ENCODE measurements at regions not wholly inside any gene's neighbourhood (a gene's known extent, or its start where the extent isn't known, plus 50 kb on each side); places are given as distances from the start of the nearest gene placed in this dataset.

DNA sequence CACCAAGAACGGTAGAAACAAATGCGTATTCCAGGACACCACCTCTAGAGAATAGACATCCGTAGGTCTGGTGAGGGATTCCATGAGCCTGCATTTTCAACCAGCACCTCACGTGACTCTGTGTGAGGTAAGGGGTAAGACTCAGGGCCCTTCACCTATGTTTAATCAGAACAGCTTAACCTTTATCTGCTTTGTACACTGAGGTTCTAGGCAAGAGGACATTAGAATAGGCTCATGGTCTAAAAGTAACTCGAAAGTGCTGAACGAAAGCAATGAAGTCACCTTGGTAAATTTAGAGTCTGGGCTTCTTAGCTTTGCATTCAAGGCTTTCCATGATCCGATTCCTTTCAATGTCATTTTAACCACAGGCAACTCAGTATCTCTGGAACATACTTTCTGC lies 270.5 kb upstream of the CADM1 start:
- no peak for DNase-seq

DNA sequence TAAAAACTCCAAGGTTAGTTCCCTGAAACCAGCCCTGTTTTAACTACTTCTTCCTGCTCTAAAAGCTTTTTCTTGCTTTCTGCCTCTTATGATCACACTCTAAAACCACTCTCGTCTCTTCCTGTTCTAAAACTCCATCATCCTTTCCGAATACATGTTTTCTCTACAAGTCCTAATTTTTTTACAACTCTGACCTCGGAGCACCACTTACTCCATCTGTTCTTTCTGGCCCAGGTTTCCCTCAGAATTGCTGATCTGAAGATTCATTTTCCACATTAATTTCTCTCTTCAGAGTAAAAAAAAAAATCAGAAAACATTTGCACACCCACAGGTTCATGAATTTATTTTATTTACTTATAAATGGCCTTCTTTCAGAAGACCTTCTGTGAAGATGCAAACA lies 265.7 kb upstream of the CADM1 start:
- DNase-seq: no peak

DNA sequence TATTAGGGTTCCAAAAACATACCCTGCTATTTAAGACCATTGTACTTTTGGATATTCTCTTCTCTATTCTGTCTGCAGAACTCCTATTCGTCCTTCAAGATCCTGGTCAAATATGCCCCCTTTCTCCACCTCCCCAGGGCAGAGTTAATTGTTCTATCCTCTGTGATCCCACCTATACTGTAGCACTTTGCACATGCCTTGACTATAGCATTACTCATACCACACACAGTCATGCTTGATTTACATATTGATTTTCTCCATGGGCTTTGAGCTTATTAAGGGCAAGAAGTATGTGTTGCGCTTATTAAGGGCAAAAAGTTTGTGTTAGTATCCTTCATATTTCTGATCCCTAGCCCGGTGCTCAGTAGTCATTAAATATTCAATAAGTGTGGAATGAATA lies 263.7 kb upstream of the CADM1 start:
- no peak for DNase-seq

DNA sequence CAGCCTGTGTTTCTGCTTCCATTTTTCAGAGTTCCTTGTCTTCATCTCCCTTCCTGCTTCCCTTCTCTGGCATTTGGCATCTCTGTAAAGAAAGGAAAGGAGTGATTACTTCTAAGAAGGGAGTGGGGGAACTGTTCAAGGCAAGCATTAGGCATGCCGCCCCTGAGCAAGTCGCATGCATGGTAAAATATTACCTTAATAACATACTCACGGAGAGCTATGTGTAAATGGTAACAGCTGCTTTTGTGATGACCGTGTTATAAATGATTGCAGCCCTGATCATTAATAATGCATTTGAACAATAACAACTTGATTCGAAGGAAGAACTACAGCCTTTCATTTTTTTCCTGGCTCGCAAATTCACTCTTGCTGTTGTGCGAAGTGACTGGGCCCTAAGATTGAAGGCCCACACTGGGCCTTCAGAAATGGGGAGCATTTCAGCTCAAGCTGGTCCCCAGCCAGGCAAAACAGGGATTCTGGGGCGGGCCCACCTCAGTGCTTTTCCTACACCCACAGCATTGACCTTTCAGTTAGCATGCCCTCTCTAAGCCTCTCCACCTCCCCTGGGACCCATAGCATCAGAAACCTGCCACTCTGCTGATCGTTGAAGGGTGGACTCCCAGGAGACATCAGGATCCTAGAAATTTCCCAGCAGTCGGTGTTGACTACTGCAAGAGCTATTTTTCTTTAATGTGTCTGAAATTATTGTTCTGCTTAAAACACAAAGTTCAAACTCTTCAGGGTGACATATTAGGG lies 263.0 kb upstream of the CADM1 start:
- DNase-seq: no peak

DNA sequence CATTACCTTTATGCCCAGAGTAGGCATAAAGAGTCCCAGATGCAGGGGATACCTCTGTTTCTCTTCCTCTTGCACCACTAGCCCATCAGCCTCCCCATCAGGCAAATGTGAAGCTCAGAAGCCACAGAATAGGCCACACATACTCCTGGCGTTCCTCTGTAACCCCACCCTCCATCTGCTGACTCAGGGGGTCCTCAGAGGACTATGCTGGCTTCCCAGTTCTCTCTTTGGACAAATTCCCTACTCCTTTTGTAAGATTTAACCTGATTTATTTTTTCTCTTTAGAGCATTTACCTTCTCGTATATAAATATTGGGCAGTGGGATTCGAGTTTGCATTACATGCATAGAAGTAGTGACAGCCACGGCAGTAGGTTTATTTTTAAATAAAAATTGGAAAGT lies 262.3 kb upstream of the CADM1 start:
- DNase-seq: no peak

DNA sequence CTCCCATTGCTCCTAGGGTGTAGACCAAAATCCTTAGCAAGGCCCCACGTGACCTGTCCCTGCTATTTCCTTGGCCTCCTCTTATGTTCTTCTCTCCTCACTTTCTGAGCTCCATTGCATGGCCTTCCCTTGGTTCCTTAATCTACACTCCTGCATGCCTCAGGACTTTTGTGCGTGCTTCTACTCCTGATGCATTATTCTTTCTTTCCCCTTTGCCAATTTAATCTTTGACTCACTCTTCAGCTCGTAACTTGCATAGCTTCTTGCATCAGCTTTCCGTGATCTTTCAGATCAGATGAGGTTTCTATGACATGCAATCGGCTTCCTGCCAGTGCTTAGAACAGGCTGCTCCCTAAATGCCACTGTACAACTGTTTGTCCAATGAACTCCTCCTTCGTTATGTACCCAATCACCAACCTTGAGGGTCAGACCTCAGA lies 261.6 kb upstream of the CADM1 start:
- no peak for DNase-seq

DNA sequence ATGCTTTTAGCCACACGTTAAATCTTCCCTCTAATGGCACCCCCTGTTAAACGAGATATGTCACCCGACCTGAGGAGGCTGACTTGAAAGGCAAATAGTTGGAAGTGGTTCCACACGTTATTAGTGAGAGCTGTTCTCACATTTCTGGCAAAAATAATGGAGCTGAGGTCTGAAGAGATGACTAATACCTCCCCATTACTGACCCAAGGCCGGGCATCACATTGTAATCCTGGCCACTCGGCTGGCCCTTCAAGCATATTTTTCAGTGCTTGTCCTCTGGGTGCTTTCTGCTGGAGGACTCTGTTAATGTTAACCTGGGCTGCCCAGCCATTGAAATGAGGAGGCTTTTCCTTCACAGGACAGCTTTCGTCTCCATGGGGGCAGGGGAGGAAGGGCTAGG lies 260.0 kb upstream of the CADM1 start:
- DNase-seq: no peak

DNA sequence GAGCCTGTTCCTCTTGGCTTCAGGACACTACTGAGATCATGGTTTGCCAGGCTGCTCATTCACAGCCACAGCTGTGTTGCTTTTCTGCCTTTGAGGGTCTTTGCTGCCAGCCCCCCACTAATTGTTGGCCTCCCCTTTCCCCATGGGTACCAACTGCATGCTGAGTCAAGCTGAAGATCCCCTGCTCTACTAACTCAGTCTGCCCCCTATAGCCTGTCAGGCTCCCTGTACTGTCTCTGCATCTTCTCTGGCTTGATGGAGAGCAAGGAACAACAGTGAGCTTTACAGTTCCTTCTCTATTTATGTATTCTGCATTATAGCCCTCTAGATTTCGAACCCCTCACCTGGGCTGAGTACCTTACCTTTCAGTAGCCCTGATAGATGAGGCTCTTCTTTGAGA lies 257.6 kb upstream of the CADM1 start:
- DNase-seq: no peak

DNA sequence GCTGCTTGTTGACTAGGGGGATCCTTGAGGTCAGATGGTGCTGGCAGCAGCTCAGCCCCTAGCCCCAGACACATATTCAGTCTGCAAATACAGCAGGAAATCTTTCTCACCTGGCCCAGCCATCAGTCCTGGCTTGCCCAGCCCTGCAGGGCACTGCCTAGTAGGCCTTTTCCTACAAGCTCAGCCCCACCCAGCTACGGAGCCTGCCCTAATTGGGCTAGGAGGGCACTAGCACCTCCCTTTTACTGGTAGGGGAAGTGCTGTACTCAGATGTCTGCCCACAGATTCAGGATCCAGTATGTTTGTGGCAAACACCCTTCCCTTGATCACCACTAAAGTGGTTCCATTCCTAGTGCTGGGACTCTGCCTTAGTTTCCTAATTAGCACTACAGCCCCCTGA lies 257.1 kb upstream of the CADM1 start:
- DNase-seq: no peak

DNA sequence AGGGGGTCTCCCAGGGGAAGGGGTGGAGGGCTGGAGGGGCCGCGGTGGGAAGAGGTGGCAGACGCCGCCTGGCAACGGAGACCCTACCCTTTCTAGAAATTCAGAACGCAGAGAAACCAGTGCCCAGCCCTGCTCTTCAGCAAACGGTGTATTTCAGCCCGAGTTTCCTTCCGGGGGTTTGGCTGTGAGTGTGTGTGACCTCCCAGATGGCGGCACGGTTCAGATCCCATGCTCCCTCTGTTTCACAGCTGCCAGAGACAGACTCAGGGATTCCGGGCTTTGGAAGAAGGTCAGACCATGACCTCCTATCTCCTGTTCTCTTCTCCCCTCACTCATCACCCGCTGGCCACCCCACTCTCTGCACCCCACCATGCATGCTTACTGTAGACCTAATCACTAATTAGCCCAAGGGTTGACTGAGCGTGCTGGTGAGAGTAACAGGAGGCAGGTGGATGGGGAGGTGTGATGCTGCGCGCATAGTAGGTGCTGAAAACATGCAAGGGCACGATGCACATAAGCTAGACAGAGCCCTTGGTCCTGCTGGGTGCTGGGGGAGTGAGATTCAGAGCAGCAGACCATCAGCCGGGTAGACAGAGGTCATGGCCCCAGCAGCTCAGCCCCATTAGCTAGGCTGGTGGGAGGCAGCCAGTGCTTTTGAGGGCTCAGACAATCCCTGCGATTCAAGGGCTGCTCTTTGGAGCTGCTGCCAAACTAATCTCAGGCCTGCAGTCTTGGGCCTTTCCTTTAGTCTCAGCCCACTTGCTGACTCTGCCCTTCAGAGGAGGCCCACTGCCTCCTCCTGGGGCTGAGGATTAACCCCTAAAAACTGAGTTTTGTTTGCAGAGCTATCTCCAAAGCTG lies 256.5 kb upstream of the CADM1 start:
- no peak for DNase-seq

DNA sequence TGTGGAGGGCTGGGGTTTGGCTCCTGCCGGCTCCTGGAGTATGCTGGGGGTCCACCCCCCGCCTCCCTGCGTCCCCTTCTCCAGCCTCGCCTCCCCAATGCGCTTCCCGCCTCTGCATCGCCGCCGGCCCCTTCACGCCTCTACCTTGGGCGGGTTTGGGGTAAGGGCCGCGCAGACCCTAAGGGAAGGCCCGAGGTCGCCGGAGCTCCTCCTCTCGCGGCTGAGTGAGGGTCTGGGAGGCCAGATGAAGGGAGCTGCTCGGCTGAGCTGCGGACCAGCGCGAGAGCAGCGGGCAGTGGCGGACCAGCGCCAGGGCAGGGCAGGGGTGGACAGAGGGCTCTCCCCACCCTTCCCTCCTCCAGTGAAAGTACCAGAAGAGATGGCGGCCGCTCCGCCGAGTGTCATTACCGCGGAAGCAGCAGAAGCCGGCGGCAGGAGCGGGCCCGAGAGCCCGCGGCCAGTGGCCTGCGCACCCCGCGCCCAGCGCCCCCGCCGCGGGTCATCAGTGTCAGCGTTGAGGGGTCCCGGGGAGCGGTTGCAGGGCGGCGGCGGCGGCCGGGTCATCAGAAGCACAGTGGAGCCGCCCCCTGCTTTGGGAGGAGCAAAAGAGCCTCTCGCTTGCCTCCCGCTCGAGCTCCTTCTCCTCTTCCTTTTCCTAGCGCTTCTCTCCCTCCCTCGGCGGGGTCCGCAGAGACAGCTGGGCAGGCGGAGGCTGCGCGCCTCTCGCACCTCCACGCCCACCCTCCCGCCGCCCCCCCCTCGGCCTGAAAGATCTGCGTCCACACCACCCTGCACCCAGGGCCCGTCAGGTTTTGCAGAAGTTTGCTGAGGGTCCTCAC lies 255.6 kb upstream of the CADM1 start:
- no peak for DNase-seq

DNA sequence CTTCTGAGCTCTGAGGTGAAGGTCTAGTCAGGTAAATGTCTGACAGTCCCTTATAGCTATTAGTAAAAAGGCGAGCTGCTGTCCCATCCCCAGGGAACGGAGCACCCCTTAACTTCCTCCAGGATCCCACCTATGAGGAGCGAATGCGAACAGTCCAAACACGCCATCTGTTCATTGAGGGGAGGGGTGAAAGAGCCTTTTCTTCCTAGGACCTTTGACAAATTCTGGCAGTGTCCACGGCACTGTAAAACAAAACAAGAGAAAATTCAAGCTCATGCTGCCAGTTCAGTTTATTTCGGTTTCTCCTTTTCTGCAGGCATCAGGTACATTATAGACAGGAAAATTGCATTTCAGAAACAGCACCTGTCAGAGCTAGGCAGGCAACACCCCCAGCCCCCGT lies 253.8 kb upstream of the CADM1 start:
- DNase-seq: no peak

DNA sequence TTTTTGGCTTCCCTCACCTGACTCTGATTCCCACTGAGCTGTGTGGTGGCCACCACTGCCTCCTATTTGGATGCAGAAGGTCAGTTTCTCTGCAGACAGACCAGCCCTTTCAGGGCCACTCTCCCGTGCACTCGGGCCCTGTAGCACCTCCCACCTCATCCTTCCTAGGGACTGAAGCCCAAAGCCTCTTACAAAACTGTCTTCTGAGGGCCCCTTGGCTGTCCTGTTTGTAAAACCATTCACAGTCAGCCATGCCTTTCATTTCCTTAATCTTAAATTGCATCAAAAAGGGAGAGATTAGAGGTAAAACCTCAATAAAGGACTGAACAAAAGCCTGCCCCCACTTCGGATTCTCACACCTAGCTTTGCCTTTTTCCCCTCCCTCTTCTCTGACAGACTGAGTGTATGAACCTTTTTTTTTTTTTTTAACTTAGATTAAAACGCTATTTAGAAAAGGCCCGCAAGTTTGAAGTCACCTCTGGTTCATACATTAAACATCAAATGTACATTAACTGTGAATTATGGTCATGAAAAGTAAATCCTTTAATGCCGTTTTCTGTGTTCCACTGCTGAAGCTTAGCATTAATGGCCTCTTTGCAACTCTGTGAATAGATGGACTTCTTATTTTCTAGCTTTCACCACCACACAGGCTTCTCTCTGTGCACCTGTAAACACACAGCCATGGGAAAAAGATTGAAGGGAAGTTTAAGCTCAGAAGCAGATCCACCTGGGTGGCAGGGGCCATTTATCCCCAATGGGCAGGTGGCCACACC lies 247.2 kb upstream of the CADM1 start:
- DNase-seq: no peak

DNA sequence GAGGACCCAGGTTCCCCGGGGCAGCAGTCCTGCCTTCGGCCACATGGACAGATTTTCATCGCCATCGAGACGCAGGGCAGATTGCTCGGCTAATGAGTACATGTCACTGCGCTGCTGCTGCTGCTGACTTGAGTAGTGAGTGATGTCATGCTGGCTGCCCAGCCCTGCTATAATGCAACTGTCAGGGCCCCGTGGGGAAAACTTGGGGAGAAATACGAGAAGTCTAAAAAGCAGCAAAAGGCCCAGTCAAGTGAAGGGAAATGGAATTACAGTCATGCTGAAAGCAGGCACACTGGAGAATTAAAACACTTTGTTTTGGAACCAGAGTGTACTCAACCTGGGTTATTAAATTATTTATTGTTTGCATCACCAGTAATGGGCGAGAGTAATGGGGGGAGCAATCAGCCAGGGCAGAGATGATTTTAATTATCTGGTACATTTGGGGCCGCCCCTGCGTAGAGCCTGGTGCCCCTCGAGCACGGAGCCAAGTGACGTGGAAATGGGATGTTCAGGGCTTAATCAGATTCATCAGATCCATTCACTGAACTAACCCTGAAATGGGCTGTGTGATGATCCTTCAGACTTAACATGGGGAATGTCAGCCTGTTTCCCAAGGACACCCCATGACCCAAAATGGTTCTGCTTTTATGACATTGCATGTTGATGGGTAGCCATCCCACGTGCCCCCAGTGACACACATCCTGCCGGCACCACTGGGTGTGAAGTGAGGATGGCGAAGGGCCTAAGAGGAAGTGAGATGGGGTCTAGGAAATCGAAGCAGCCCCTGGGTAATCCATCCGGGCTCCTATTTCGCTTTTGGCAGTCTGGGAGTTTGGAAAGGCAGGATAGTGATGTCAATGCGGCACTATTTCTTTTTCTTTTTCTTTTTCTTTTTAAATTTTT lies 241.6 kb upstream of the CADM1 start:
- no peak for DNase-seq

DNA sequence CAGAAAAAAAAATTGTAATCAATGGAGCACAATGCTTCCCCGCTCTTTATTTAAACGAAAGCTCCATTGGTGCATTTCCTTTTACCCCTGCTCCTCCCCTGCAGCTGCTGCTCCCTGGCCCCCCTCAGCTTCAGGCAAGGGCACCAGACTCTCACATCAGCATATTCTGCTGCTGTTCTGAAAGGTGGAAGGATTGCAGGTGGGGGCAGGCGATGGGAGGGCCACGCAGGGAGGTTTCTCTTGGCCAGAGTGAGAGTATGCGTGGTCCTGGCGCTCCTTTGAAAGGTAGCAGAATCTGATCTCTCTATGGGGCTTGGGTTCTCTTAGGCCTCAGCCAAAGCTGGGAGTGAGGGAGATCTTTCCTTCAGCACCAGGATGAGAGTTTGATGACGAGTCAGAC lies 240.9 kb upstream of the CADM1 start:
- no peak for DNase-seq

DNA sequence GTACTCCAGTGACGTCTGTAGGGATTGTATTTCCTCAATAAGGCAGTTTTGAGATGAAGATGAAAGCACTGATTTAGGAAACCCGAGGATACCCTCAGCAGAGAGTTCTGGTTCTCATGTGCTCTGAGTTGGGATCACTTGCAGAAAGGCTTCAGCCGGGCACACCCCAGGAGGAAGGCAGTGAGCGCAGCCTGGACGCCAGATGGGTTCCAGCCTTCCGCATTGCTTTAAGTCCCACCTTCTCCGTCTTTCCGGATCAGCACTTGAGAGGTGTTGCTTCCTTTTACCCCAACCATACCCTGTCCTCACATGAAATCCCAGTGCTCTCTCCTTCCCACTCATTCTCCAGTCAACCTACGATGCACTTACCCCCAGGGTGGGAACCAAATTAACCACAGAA lies 239.5 kb upstream of the CADM1 start:
- DNase-seq: peak; percentile 47

DNA sequence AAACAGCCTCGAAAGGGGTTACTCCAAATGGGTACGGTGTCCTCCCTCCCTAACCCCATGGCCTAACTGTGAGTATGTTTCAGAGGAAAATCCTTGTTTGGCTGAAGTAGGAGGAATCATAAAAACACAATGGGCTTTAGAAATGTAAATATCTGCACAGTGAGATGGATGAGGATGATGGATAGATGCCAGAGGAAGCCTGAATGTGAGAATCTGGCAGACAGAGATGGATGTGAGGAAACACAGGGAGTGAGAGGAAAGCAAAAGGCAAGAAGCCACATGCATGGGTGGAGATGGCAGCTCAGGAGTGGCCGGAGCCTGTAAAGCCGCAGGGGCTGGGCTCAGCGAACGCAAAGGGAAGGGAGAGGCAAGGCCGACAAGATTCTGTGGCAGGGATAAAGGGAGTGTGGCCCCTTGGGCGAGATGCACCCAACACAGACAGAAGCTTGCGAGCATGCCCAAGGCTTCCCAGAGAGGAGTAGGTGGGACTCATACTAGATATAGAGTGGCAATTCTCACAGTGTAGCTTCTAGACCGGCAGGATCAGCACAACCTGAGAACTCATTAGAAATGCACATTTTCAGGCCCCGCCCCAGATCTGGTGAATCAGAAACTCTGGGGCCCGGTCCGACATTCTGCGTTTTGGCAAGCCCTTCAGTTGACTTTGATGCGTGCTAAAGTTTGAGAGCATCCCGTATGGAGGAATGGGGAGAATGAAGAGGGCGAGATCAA lies 237.3 kb upstream of the CADM1 start:
- DNase-seq: no peak

DNA sequence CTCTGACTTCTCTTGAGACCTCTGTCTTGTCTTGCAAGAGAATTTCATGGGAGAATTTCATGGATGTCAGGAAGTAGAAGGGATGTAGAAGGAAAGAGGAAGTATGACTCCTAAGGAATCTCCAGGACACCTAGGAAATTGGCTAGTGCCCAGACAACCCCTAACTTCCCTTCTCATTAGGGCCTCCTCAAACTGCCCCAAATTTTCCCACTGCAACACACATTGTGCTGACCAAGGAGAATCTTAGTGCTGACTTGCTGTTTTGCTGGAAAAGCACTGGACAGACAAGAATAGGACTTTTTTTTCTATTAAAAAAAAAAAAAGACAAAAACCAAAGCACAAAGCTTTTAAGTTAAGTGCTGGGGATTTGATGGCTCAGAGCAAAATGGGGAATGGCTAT lies 236.1 kb upstream of the CADM1 start:
- DNase-seq: no peak

DNA sequence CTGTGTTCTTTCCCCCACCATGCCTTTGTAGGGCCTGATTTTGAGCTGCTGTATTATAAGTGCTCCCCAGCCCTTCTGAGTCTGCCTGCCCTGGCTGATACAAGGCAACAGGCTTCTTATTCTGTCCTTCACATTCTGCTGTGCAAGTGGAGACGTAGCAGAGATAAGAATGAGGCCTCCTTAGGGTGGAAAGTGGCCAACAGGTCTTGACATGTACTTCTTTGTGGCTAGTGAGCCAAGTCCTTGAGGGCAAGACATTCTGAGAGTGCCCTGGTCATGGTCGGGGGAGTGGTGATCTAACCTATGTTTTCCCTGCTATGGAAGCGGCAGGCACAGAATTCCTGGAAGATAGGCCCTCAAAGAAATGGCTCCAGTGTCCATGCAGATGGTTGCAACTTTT lies 235.7 kb upstream of the CADM1 start:
- no peak for DNase-seq

DNA sequence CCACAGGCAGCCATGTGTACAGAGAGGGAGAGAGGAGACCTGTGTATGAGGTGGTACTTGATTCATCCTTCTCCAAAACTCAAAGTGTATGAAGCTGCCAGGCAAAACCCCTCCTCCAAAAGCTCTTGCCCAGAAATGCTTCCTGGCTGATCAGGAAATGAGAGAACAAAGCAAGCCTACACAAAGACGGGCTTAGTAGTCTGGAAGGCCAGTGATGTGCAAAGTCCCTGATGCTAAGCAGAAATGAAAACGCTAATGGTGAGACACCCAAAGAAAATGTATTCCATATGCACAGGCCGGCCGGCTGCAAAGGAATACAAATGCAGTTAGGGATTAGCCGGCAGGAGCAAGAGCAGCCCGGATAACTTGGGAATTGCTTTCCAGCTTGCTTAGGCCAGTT lies 234.9 kb upstream of the CADM1 start:
- no peak for DNase-seq

DNA sequence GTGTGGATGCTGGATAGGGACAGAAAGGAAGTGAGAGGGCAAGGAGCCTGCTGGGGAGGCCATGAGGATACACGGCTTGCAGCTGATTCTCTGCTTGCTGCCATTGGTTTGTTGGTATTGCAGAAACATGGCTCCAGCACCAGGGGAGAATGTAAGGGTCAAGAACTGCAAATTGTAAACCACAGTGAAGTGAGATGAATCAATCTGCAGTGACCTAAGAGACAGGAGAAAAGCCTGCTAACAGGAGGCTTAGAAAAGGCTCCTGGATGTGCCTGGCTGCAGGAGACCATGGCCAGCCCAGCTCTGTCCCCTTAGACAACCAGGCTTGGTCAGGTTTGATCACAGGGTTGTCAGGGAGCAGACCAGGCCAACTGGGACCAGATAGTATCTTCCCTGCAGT lies 233.7 kb upstream of the CADM1 start:
- DNase-seq: no peak

All from NCI-H524 treated with DMSO at 0.1 percent for 48 hours (cell line).